ENCODE measurements at regions not wholly inside any gene's neighbourhood (a gene's known extent, or its start where the extent isn't known, plus 50 kb on each side); places are given as distances from the start of the nearest gene placed in this dataset.
A peak's percentile ranks its signal among the peaks of the same experiment; 100 is the strongest.
"Not testable (repeated sequence)": the region's sequence is repeated elsewhere in the genome, so short reads cannot be mapped to it uniquely, and the experiment has no call there.

GRCh38 chr4:100907465-100908454 is 389.9 kb upstream of the EMCN start:
- intact Hi-C loops (cut with micrococcal nuclease; ENCODE audit: unreplicated experiment) = no loop called here
- CTCF ChIA-PET (ENCODE audit: unreplicated experiment) = no interaction called here
- Histone ChIP-seq H3K79me2 (ENCODE audit: insufficient read depth, low read depth, low read length) (no peaks in the 10 kb centered on the region), H2AFZ (ENCODE audit: low read length) (no peak overlapping the region), H3K4me1 (ENCODE audit: insufficient read depth, low read length, poor library complexity, severe bottlenecking) (no peaks in the 10 kb centered on the region), H3K4me3 (ENCODE audit: low read depth, low read length, poor library complexity, severe bottlenecking) (no peak overlapping the region), H3K36me3 (ENCODE audit: insufficient read depth, low read length) (no peaks in the 10 kb centered on the region), H3K9me2 (ENCODE audit: insufficient read depth, low read length) (no peaks in the 10 kb centered on the region), H3K9me3 (ENCODE audit: low read length) (no peaks in the 10 kb centered on the region), H3K27ac (ENCODE audit: low read depth, low read length, poor library complexity, severe bottlenecking) (no peak overlapping the region), H3K4me2 (ENCODE audit: low read length) (no peak overlapping the region), H4K20me1 (ENCODE audit: insufficient read depth, low read length) (no peaks in the 10 kb centered on the region)
- no peak for DNase-seq (ENCODE audit: low spot score)
- POLR2A ChIA-PET = interaction anchor here (0.7 kb wide), 1 partner anchor 1261 kb away, joined by 4 read pairs; no protein-coding TSS in a partner anchor
- TF ChIP-seq EZH2phosphoT487 (IDR thresholded peaks at IDR 0.05; ENCODE audit: borderline replicate concordance, low read depth, low read length) (no peak), CTCF (conservative IDR thresholded peaks at IDR 0.05; ENCODE audit: low read length) (peak; percentile 65)
- BruUV-seq (replicated peaks) = no TSS peak

DNA sequence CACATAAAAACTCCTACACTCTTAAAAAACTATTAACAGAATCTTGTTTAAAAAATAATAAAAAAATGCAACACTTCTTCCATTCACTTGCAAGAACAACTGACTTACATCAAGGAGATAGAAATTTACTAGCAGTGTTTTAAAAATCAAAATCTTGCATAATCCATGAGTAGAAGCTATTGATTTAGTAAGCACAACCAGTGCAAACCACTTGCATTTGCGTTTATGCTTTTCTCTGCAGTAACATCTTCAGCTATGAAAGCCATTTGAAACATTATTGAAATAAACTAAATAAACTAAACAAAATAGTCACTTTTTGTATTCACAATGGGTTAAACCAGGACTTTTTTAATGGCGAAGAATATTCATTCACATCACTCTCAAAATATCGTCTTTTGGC is 389.2 kb upstream of the EMCN start:
- Histone ChIP-seq H3K79me2 (ENCODE audit: insufficient read depth, low read depth, low read length) (no peaks in the 10 kb centered on the region), H3K27ac (ENCODE audit: low read depth, low read length, poor library complexity, severe bottlenecking) (no peak overlapping the region), H4K20me1 (ENCODE audit: insufficient read depth, low read length) (no peaks in the 10 kb centered on the region), H3K4me2 (ENCODE audit: low read length) (no peak overlapping the region), H3K4me1 (ENCODE audit: insufficient read depth, low read length, poor library complexity, severe bottlenecking) (no peaks in the 10 kb centered on the region), H3K4me3 (ENCODE audit: low read depth, low read length, poor library complexity, severe bottlenecking) (no peak overlapping the region), H3K9me3 (ENCODE audit: low read length) (no peaks in the 10 kb centered on the region), H3K36me3 (ENCODE audit: insufficient read depth, low read length) (no peaks in the 10 kb centered on the region), H3K9me2 (ENCODE audit: insufficient read depth, low read length) (no peaks in the 10 kb centered on the region), H2AFZ (ENCODE audit: low read length) (no peak overlapping the region)
- no peak for DNase-seq (ENCODE audit: low spot score)
- CTCF ChIA-PET (ENCODE audit: unreplicated experiment) = no interaction called here
- intact Hi-C loops (cut with micrococcal nuclease; ENCODE audit: unreplicated experiment) = no loop called here
- POLR2A ChIA-PET = interaction anchor here (0.7 kb wide), 1 partner anchor 1262 kb away, joined by 4 read pairs; no protein-coding TSS in a partner anchor
- no TSS peak for BruUV-seq (replicated peaks)
- TF ChIP-seq EZH2phosphoT487 (IDR thresholded peaks at IDR 0.05; ENCODE audit: borderline replicate concordance, low read depth, low read length) = no peak
- no peak for TF ChIP-seq CTCF (conservative IDR thresholded peaks at IDR 0.05; ENCODE audit: low read length)

GRCh38 chr4:100900945-100901344 is 383.1 kb upstream of the EMCN start:
- H3K9me2 ChIP-seq (ENCODE audit: insufficient read depth, low read length); H3K36me3 ChIP-seq (ENCODE audit: insufficient read depth, low read length); H4K20me1 ChIP-seq (ENCODE audit: insufficient read depth, low read length); H3K4me2 ChIP-seq (ENCODE audit: low read length); BruUV-seq (replicated peaks); CTCF ChIA-PET (ENCODE audit: unreplicated experiment); DNase-seq (ENCODE audit: low spot score); POLR2A ChIA-PET; H3K79me2 ChIP-seq (ENCODE audit: insufficient read depth, low read depth, low read length); H3K4me1 ChIP-seq (ENCODE audit: insufficient read depth, low read length, poor library complexity, severe bottlenecking); H3K4me3 ChIP-seq (ENCODE audit: low read depth, low read length, poor library complexity, severe bottlenecking); H3K9me3 ChIP-seq (ENCODE audit: low read length); H3K27ac ChIP-seq (ENCODE audit: low read depth, low read length, poor library complexity, severe bottlenecking); intact Hi-C loops (cut with micrococcal nuclease; ENCODE audit: unreplicated experiment); H2AFZ ChIP-seq (ENCODE audit: low read length): not testable (repeated sequence)

All from OCI-LY7 (cell line).